ENCODE measurements at regions not wholly inside any gene's neighbourhood (a gene's known extent, or its start where the extent isn't known, plus 50 kb on each side); places are given as distances from the start of the nearest gene placed in this dataset.

- TF ChIP-seq, protein P1, sequence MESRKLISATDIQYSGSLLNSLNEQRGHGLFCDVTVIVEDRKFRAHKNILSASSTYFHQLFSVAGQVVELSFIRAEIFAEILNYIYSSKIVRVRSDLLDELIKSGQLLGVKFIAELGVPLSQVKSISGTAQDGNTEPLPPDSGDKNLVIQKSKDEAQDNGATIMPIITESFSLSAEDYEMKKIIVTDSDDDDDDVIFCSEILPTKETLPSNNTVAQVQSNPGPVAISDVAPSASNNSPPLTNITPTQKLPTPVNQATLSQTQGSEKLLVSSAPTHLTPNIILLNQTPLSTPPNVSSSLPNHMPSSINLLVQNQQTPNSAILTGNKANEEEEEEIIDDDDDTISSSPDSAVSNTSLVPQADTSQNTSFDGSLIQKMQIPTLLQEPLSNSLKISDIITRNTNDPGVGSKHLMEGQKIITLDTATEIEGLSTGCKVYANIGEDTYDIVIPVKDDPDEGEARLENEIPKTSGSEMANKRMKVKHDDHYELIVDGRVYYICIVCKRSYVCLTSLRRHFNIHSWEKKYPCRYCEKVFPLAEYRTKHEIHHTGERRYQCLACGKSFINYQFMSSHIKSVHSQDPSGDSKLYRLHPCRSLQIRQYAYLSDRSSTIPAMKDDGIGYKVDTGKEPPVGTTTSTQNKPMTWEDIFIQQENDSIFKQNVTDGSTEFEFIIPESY (IDR thresholded peaks at IDR 0.05) = no peak
- no peak for TF ChIP-seq FOXA2 (IDR thresholded peaks at IDR 0.05)
- TF ChIP-seq HNF4G (IDR thresholded peaks at IDR 0.05) = no peak
- TF ChIP-seq, protein P2, sequence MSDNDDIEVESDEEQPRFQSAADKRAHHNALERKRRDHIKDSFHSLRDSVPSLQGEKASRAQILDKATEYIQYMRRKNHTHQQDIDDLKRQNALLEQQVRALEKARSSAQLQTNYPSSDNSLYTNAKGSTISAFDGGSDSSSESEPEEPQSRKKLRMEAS (IDR thresholded peaks at IDR 0.05) = no peak
- TF ChIP-seq, protein P3, sequence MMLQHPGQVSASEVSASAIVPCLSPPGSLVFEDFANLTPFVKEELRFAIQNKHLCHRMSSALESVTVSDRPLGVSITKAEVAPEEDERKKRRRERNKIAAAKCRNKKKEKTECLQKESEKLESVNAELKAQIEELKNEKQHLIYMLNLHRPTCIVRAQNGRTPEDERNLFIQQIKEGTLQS (IDR thresholded peaks at IDR 0.05) = no peak
- no peak for TF ChIP-seq FOXA1 (IDR thresholded peaks at IDR 0.05)
Observed at GRCh38 chr13:59444210-59444857, 719.4 kb downstream of the DIAPH3 start (continued).

DNA sequence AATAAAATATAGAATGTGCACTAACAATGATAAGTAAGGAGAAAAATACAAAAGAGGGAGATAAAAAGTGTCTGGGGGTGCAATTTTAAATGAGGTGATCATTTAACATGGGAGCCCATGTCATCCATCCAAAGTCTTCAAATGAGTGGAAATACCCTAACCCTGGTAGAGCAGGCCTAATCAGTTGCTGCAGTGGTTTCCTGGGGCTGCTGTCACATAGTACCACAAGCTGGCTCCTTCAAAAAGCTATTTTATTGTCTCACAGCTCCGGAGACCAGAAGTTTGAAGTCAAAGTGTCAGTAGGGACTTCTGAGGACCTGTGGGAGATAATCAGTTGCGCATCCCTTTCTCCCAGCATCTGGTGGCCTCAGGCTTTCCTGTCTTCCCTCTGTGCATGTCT lies 717.9 kb downstream of the DIAPH3 start:
- no peak overlapping the region for H3K27ac ChIP-seq (ENCODE audit: low read depth in 1 of 2, low read length in 2 of 2)
- H3K27me3 ChIP-seq (ENCODE audit: control insufficient read depth in 4 of 4, insufficient read depth in 4 of 4, low read length in 3 of 4) = peaks cover 0 to 3% (median 0%) of the 10 kb centered on the region in 4 donors
- H3K9ac ChIP-seq (ENCODE audit: low read depth in 1 of 2, low read length in 2 of 2) = no peak overlapping the region
- WGBS = 65% methylated on average over 2 of the region's 2 CpGs
- H3K4me1 ChIP-seq (ENCODE audit: control insufficient read depth in 4 of 4, insufficient read depth in 4 of 4, low read length in 3 of 4) = no peaks in the 10 kb centered on the region
- DNase-seq (ENCODE audit: low spot score) = no peak
- no peak overlapping the region for H3K4me3 ChIP-seq (ENCODE audit: low read depth in 1 of 3, low read length in 3 of 3)
- H3K9me3 ChIP-seq (ENCODE audit: control insufficient read depth in 4 of 4, low read length in 3 of 4) = no peaks in the 10 kb centered on the region
- no peaks in the 10 kb centered on the region for H3K36me3 ChIP-seq (ENCODE audit: control insufficient read depth in 4 of 4, insufficient read depth in 3 of 4, low read depth in 1 of 4, low read length in 3 of 4)
- TF ChIP-seq GABPA (IDR thresholded peaks at IDR 0.05 in 1 of 2, conservative IDR thresholded peaks at IDR 0.05 in 1 of 2) (no peak), CTCF (IDR thresholded peaks at IDR 0.05; ENCODE audit: low read depth, low read length, missing input control) (no peak), SP1 (IDR thresholded peaks at IDR 0.05) (no peak), YY1 (IDR thresholded peaks at IDR 0.05) (no peak), JUND (IDR thresholded peaks at IDR 0.05) (no peak), REST (IDR thresholded peaks at IDR 0.05) (no peak), HNF4A (conservative IDR thresholded peaks at IDR 0.05) (no peak), EGR1 (IDR thresholded peaks at IDR 0.05; ENCODE audit: low read depth in 2 of 2) (no peak), HNF4G (IDR thresholded peaks at IDR 0.05) (no peak), RXRA (IDR thresholded peaks at IDR 0.05) (no peak), NR2F2 (IDR thresholded peaks at IDR 0.05) (no peak), FOXA1 (IDR thresholded peaks at IDR 0.05) (no peak), TAF1 (conservative IDR thresholded peaks at IDR 0.05) (no peak), RAD21 (IDR thresholded peaks at IDR 0.05) (no peak), FOXA2 (IDR thresholded peaks at IDR 0.05) (no peak)
- TF ChIP-seq, protein P3 (IDR thresholded peaks at IDR 0.05) = no peak
- TF ChIP-seq, protein P2 (IDR thresholded peaks at IDR 0.05) = no peak
- TF ChIP-seq, protein P1 (IDR thresholded peaks at IDR 0.05) = no peak
